Kidney (tissue), 13 donors: ENCODE measurements at regions not wholly inside any gene's neighbourhood (a gene's known extent, or its start where the extent isn't known, plus 50 kb on each side); places are given as distances from the start of the nearest gene placed in this dataset.
A peak's percentile ranks its signal among the peaks of the same experiment; 100 is the strongest.

ENCODE experiments used
- DNase-seq, 5 donors: peaks; one replicate each; pipeline ENCODE4 v3.0.0-alpha.2; 2013 to 2020
- FAIRE-seq: peaks from 2 replicates; lab custom pipeline; 2012; peaks lifted over from hg19 to GRCh38; lab: Jason Lieb, UNC
- H3K27ac ChIP-seq, 2 donors: one replicate each; pipeline ENCODE4 v1.7.0; 2013; ENCODE audit warnings: low read depth in 2 of 2, low read length in 2 of 2, inconsistent platforms in 1 of 2
- H3K27me3 ChIP-seq: one replicate; pipeline ENCODE4 v1.7.1; 2013; ENCODE audit warnings: low read length, inconsistent platforms; ENCODE audit not compliant: control insufficient read depth, insufficient read depth
- H3K36me3 ChIP-seq, 3 donors: one replicate each; pipeline versions ENCODE4 v1.7.0 to v1.7.1; 2013; ENCODE audit warnings: low read length in 3 of 3, control low read depth in 1 of 3, inconsistent platforms in 1 of 3; ENCODE audit not compliant: insufficient read depth in 3 of 3, control insufficient read depth in 2 of 3
- H3K4me1 ChIP-seq, 3 donors: one replicate each; pipeline versions ENCODE4 v1.7.0 to v1.7.1; 2013; ENCODE audit warnings: low read length in 3 of 3, inconsistent platforms in 1 of 3, low read depth in 1 of 3; ENCODE audit not compliant: control insufficient read depth in 2 of 3, insufficient read depth in 2 of 3
- H3K4me3 ChIP-seq, 3 donors: one replicate each; pipeline versions ENCODE4 v1.7.0 to v1.8.1; 2013; ENCODE audit warnings: low read length in 3 of 3, control low read depth in 1 of 3, inconsistent platforms in 1 of 3
- H3K9ac ChIP-seq, 3 donors: one replicate each; pipeline versions ENCODE4 v1.7.0 to v1.7.1; 2013; ENCODE audit warnings: low read length in 3 of 3, control low read depth in 1 of 3, inconsistent platforms in 1 of 3
- H3K9me3 ChIP-seq, 3 donors: one replicate each; pipeline versions ENCODE4 v1.7.0 to v1.7.1; 2013; ENCODE audit warnings: low read length in 3 of 3, control low read depth in 1 of 3, inconsistent platforms in 1 of 3; ENCODE audit not compliant: control insufficient read depth in 2 of 3, insufficient read depth in 1 of 3
- intact Hi-C: fragments of 100-400 bp; cut with DNase I; formaldehyde crosslinking; loops from one replicate; pipeline ENCODE4 v1.11.1; 2022
- TF ChIP-seq, protein P1 (sequence below): IDR thresholded peaks from 3 replicates; pipeline ENCODE4 v1.5.1; 2012; ENCODE audit warnings: mild to moderate bottlenecking, moderate library complexity, borderline replicate concordance; ENCODE audit not compliant: insufficient read depth; ENCODE audit errors: extremely low read depth
- donor health status: control.
- donor health status: control.
- donor health status: control.
- donor health status: control.
- donor health status: control.
- donor health status: DM: yes; HTN: yes; CAD: no.
- donor health status: Normal renal cell carcinoma (clear cell type).

DNA sequence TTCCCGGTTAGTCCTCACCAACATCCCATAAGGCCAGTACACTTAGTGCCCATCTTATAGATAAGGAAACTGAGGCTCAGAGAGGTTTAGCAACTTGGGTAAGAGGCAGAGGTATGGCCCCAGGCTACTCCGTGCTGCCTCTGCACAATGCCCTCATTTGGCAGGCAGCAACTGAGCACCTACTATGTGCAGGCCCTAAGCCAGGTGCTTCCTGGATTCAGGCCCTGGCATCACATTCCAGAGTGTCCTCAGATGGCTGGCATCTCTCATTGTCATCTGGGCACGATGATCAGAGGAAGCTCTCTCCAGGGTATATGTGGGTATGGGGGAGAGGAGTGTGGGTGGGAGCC lies 53.8 kb upstream of the PSD2 start:
- H3K27me3 ChIP-seq: no peaks in the 10 kb centered on the region
- DNase-seq (no peak), FAIRE-seq (no peak)
- intact Hi-C loops: no loop called here
- H3K9ac ChIP-seq: no peak overlapping the region
- no peak overlapping the region for H3K4me3 ChIP-seq
- TF ChIP-seq, protein P1, sequence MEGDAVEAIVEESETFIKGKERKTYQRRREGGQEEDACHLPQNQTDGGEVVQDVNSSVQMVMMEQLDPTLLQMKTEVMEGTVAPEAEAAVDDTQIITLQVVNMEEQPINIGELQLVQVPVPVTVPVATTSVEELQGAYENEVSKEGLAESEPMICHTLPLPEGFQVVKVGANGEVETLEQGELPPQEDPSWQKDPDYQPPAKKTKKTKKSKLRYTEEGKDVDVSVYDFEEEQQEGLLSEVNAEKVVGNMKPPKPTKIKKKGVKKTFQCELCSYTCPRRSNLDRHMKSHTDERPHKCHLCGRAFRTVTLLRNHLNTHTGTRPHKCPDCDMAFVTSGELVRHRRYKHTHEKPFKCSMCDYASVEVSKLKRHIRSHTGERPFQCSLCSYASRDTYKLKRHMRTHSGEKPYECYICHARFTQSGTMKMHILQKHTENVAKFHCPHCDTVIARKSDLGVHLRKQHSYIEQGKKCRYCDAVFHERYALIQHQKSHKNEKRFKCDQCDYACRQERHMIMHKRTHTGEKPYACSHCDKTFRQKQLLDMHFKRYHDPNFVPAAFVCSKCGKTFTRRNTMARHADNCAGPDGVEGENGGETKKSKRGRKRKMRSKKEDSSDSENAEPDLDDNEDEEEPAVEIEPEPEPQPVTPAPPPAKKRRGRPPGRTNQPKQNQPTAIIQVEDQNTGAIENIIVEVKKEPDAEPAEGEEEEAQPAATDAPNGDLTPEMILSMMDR: no peak
- H3K36me3 ChIP-seq: no peaks in the 10 kb centered on the region
- no peaks in the 10 kb centered on the region for H3K9me3 ChIP-seq
- H3K4me1 ChIP-seq: peaks cover 0 to 7% (median 1%) of the 10 kb centered on the region in 3 donors
- no peak overlapping the region for H3K27ac ChIP-seq

DNA sequence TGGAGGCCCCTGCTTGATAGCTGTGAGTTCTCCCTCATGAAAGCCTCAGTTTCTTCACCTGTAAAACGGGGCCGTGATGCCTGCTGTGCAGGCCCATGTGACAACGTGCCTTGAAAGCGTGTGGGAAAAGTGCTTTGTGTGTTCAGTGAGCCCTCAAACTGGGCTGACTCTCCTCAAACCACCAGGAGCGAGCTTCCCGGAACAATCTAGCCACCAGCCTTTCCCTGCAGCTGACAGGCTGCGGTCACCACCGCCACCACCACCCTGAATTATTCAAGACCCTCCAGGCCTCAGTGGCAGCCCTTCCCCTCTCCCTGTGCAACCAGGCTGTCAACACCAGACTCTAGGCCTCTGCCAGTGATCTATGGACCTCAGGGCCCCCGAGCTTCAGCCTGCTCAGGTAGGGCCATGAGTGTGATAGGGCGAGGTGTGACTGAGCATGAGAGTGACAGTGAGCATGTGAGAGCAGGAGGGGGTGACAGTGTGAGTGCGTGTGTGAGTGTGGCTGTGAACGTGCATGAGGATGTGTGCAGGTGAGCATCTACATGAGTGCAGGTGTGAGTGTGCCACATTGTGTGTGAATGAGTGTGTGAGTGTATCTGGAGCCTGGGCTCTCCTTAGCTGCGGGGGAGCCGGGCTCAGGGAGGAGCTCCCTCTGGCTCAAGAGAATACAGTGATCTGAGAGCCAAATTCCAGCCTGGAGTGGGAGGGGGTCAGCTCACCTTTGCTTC lies 53.3 kb upstream of the PSD2 start:
- no peak overlapping the region for H3K27ac ChIP-seq

DNA sequence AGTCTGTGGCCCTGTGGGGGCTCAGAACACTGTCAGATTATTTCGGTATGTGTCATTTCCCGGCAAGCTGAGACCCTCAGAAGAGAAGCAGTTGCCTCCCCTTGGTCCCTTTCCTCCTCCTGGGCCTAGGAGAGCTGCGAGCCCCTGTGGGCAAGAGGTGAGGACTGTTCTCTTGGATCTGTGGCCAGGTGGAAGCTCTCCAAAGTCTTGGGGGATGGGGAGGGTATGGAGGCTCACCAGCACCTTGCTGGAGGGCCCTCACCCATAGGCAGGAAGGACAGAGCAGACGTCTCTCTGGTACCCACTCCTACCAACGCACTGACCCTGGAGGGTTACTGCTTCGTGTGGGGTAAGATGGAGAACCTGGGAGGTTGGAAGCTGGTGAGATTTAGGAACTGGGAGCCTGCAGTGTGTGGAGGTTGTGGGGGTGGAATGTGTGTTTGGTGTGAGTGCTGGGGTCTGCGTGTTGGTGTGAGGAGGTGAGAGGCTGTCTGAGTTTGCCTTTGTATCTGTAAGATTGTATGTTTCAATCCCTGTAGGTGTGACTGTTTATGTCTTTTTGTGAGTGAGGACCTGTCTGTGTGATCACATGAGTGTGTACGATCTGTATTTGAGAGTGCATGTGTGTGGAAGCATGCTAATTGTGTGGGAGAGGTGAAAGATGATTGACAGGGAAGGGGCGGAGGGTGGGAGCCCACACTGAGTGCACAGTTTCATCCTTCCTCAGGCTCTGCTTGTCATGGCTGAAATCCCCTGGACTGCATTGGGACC lies 52.4 kb upstream of the PSD2 start:
- peaks cover 2% of the 10 kb centered on the region for H3K27me3 ChIP-seq
- no peaks in the 10 kb centered on the region for H3K36me3 ChIP-seq
- DNase-seq: peak in 1 of 5 donors; percentile 46
- no peak for FAIRE-seq
- TF ChIP-seq, protein P1: no peak
- intact Hi-C loops: no loop called here
- no peak overlapping the region for H3K4me3 ChIP-seq
- H3K9me3 ChIP-seq: no peaks in the 10 kb centered on the region
- no peak overlapping the region for H3K27ac ChIP-seq
- peaks cover 0 to 18% (median 11%) of the 10 kb centered on the region in 3 donors for H3K4me1 ChIP-seq
- no peak overlapping the region for H3K9ac ChIP-seq

More for the DNA sequence above, 53.3 kb upstream of the PSD2 start:
- Histone ChIP-seq H3K4me3 (no peak overlapping the region), H3K36me3 (no peaks in the 10 kb centered on the region), H3K9ac (no peak overlapping the region), H3K9me3 (no peaks in the 10 kb centered on the region), H3K4me1 (peaks cover 0 to 13% (median 7%) of the 10 kb centered on the region in 3 donors), H3K27me3 (no peaks in the 10 kb centered on the region)
- DNase-seq (peak in 2 of 5 donors; percentile 54 to 61), FAIRE-seq (no peak)
- intact Hi-C loops: no loop called here
- TF ChIP-seq, protein P1: no peak
